BJ (cell line): ENCODE measurements at regions not wholly inside any gene's neighbourhood (a gene's known extent, or its start where the extent isn't known, plus 50 kb on each side); places are given as distances from the start of the nearest gene placed in this dataset.
A peak's percentile ranks its signal among the peaks of the same experiment; 100 is the strongest.

Experiments used
- CTCF ChIA-PET: fragments of 350-600 bp; formaldehyde crosslinking; extraction: SDS; loops from one replicate; lab custom pipeline; 2021; ENCODE audit warnings: antibody characterized with exemption, inconsistent platforms; lab: Yijun Ruan, JAX
- POLR2A ChIA-PET: fragments of 300-600 bp; sonication (Branson Sonifier 250); formaldehyde crosslinking; extraction: SDS; loops from one replicate; lab custom pipeline; 2021; ENCODE audit warnings: antibody characterized with exemption; lab: Charles Lee
- DNase-seq: peaks from one replicate; pipeline ENCODE4 v3.0.0-alpha.2; 2011; ENCODE audit warnings: low read depth
- H3K27me3 ChIP-seq: 2 replicates; pipeline ENCODE4 v1.6.0; 2011; ENCODE audit warnings: low read length; ENCODE audit not compliant: control insufficient read depth, insufficient read depth
- H3K36me3 ChIP-seq: 2 replicates; pipeline ENCODE4 v1.5.1; 2011; ENCODE audit warnings: low read length; ENCODE audit not compliant: control insufficient read depth, insufficient read depth
- H3K4me3 ChIP-seq: 2 replicates; pipeline ENCODE4 v1.5.1; 2011; ENCODE audit warnings: low read depth, mild to moderate bottlenecking, control low read depth, low read length
- CTCF ChIP-seq: IDR thresholded peaks from 2 replicates; pipeline ENCODE4 v1.5.1; 2011; ENCODE audit warnings: low read depth, mild to moderate bottlenecking, control low read depth, inconsistent platforms, low read length, moderate library complexity; ENCODE audit not compliant: insufficient read depth

GRCh38 chr6:40849546-40849945 is 189.5 kb downstream of the UNC5CL start:
- CTCF ChIA-PET, result interaction anchor here (0.6 to 0.7 kb wide), 2 partner anchors 170 to 471 kb away, joined by 3 to 4 read pairs; no protein-coding TSS in a partner anchor
- Histone ChIP-seq H3K27me3 (no peaks in the 10 kb centered on the region), H3K4me3 (no peak overlapping the region), H3K36me3 (no peaks in the 10 kb centered on the region)
- no peak for DNase-seq
- no peak for TF ChIP-seq CTCF
- POLR2A ChIA-PET, result no interaction called here

GRCh38 chr6:40848868-40849514 is 190.0 kb downstream of the UNC5CL start:
- TF ChIP-seq CTCF, result no peak
- ChIA-PET CTCF (interaction anchor here (0.7 kb wide), 1 partner anchor 171 kb away, joined by 3 read pairs; no protein-coding TSS in a partner anchor), POLR2A (no interaction called here)
- DNase-seq, result no peak
- no peaks in the 10 kb centered on the region for H3K27me3 ChIP-seq
- H3K36me3 ChIP-seq, result no peaks in the 10 kb centered on the region
- H3K4me3 ChIP-seq, result no peak overlapping the region

GRCh38 chr6:40848038-40848437 is 191.0 kb downstream of the UNC5CL start:
- H3K4me3 ChIP-seq, result no peak overlapping the region
- CTCF ChIA-PET, result interaction anchor here (1.0 kb wide), 1 partner anchor 175 kb away, joined by 3 read pairs; no protein-coding TSS in a partner anchor
- DNase-seq, result no peak
- no peak for TF ChIP-seq CTCF
- H3K27me3 ChIP-seq, result peaks cover 1% of the 10 kb centered on the region; the same call in 1 of the 2 replicates
- H3K36me3 ChIP-seq, result no peaks in the 10 kb centered on the region
- POLR2A ChIA-PET, result no interaction called here

GRCh38 chr6:40845553-40845952 is 193.5 kb downstream of the UNC5CL start:
- peak; percentile 65 for TF ChIP-seq CTCF
- POLR2A ChIA-PET, result no interaction called here
- H3K36me3 ChIP-seq, result no peaks in the 10 kb centered on the region
- H3K4me3 ChIP-seq, result no peak overlapping the region
- peaks cover 3% of the 10 kb centered on the region for H3K27me3 ChIP-seq
- CTCF ChIA-PET, result interaction anchor here (0.9 to 1.5 kb wide), 7 partner anchors 10 to 295 kb away, joined by 3 to 4 read pairs (median 3); no protein-coding TSS in a partner anchor
- DNase-seq, result no peak

- Histone ChIP-seq H3K27me3 (peaks cover 3% of the 10 kb centered on the region), H3K36me3 (no peaks in the 10 kb centered on the region), H3K4me3 (no peak overlapping the region)
- ChIA-PET POLR2A (no interaction called here), CTCF (interaction anchor here (1.0 to 1.5 kb wide), 2 partner anchors 9 to 31 kb away, joined by 3 to 4 read pairs; no protein-coding TSS in a partner anchor)
- no peak for TF ChIP-seq CTCF
- no peak for DNase-seq
Measured at GRCh38 chr6:40844246-40844645, 194.8 kb downstream of the UNC5CL start.
